HepG2 (cell line): ENCODE measurements at regions not wholly inside any gene's neighbourhood (a gene's known extent, or its start where the extent isn't known, plus 50 kb on each side); places are given as distances from the start of the nearest gene placed in this dataset.

Experiments used
- DMAP1 ChIP-seq: IDR thresholded peaks from 2 replicates; pipeline ENCODE4 v1.6.1; 2016
- GATAD1 ChIP-seq: IDR thresholded peaks from 2 replicates; pipeline ENCODE4 v1.6.1; 2016; ENCODE audit warnings: missing genetic modification reagents, missing compliant biosample characterization
- HOXA7 ChIP-seq: sonication (generic); formaldehyde crosslinking; IDR thresholded peaks from 2 replicates; pipeline ENCODE4 v1.8.1; 2022; ENCODE audit warnings: mild to moderate bottlenecking, missing genetic modification reagents, moderate library complexity
- KDM5B ChIP-seq: sonication (generic); formaldehyde crosslinking; IDR thresholded peaks from 2 replicates; pipeline ENCODE4 v1.4.0; 2020; ENCODE audit warnings: missing genetic modification reagents, mild to moderate bottlenecking, borderline replicate concordance
- MATR3 ChIP-seq: sonication (generic); formaldehyde crosslinking; IDR thresholded peaks from 2 replicates; pipeline ENCODE4 v1.4.0; 2020; ENCODE audit warnings: missing genetic modification reagents
- MIER3 ChIP-seq: IDR thresholded peaks from 2 replicates; pipeline ENCODE4 v1.6.1; 2016; ENCODE audit warnings: missing compliant biosample characterization, borderline replicate concordance
- MTA1 ChIP-seq: sonication (generic); formaldehyde crosslinking; IDR thresholded peaks from 2 replicates; pipeline ENCODE4 v1.4.0; 2020; ENCODE audit warnings: missing genetic modification reagents, mild to moderate bottlenecking, borderline replicate concordance
- NFE2 ChIP-seq: sonication (generic); formaldehyde crosslinking; IDR thresholded peaks from 2 replicates; pipeline ENCODE4 v1.4.0; 2020; ENCODE audit warnings: missing genetic modification reagents
- PAF1 ChIP-seq: IDR thresholded peaks from 2 replicates; pipeline ENCODE4 v1.6.1; 2016; ENCODE audit warnings: missing genetic modification reagents, missing compliant biosample characterization
- PAWR ChIP-seq: sonication (generic); formaldehyde crosslinking; IDR thresholded peaks from 2 replicates; pipeline ENCODE4 v1.4.0; 2020; ENCODE audit warnings: missing genetic modification reagents, mild to moderate bottlenecking, borderline replicate concordance
- RAD51 ChIP-seq: fragments of 450-650 bp; IDR thresholded peaks from 2 replicates; pipeline ENCODE4 v1.6.1; 2016; ENCODE audit warnings: borderline replicate concordance
- SMAD3 ChIP-seq: sonication (generic); formaldehyde crosslinking; IDR thresholded peaks from 2 replicates; pipeline ENCODE4 v1.4.0; 2020; ENCODE audit warnings: missing genetic modification reagents
- TSC22D2 ChIP-seq: sonication (generic); formaldehyde crosslinking; IDR thresholded peaks from 2 replicates; pipeline ENCODE4 v1.5.1; 2020; ENCODE audit warnings: missing genetic modification reagents, mild to moderate bottlenecking, borderline replicate concordance
- ZNF343 ChIP-seq: sonication (generic); formaldehyde crosslinking; IDR thresholded peaks from 2 replicates; pipeline ENCODE4 v1.4.0; 2020; ENCODE audit warnings: mild to moderate bottlenecking, missing genetic modification reagents
- ZNF510 ChIP-seq: sonication (generic); formaldehyde crosslinking; IDR thresholded peaks from 2 replicates; pipeline ENCODE4 v1.4.0; 2020; ENCODE audit warnings: low read depth, mild to moderate bottlenecking, missing genetic modification reagents
- ZNF7 ChIP-seq: IDR thresholded peaks from 2 replicates; pipeline ENCODE4 v1.6.1; 2016; ENCODE audit warnings: missing biosample characterization, missing genetic modification reagents
- ZNF83 ChIP-seq: sonication (generic); formaldehyde crosslinking; IDR thresholded peaks from 2 replicates; pipeline ENCODE4 v1.4.0; 2020; ENCODE audit warnings: missing genetic modification reagents, mild to moderate bottlenecking, borderline replicate concordance
- TF ChIP-seq, protein P1 (sequence below): sonication (generic); formaldehyde crosslinking; IDR thresholded peaks from 2 replicates; pipeline ENCODE4 v1.5.1; 2020; ENCODE audit warnings: mild to moderate bottlenecking, missing genetic modification reagents, moderate library complexity
- TF ChIP-seq, protein P2 (sequence below): sonication (generic); formaldehyde crosslinking; IDR thresholded peaks from 2 replicates; pipeline ENCODE4 v1.8.1; 2022; ENCODE audit warnings: mild to moderate bottlenecking, missing genetic modification reagents
- TF ChIP-seq, protein P3 (sequence below): sonication (generic); formaldehyde crosslinking; IDR thresholded peaks from 2 replicates; pipeline ENCODE4 v1.5.0; 2020; ENCODE audit warnings: missing genetic modification reagents
- TF ChIP-seq, protein P4 (sequence below): sonication (generic); formaldehyde crosslinking; IDR thresholded peaks from 2 replicates; pipeline ENCODE4 v1.4.0; 2020; ENCODE audit warnings: missing genetic modification reagents, borderline replicate concordance

DNA sequence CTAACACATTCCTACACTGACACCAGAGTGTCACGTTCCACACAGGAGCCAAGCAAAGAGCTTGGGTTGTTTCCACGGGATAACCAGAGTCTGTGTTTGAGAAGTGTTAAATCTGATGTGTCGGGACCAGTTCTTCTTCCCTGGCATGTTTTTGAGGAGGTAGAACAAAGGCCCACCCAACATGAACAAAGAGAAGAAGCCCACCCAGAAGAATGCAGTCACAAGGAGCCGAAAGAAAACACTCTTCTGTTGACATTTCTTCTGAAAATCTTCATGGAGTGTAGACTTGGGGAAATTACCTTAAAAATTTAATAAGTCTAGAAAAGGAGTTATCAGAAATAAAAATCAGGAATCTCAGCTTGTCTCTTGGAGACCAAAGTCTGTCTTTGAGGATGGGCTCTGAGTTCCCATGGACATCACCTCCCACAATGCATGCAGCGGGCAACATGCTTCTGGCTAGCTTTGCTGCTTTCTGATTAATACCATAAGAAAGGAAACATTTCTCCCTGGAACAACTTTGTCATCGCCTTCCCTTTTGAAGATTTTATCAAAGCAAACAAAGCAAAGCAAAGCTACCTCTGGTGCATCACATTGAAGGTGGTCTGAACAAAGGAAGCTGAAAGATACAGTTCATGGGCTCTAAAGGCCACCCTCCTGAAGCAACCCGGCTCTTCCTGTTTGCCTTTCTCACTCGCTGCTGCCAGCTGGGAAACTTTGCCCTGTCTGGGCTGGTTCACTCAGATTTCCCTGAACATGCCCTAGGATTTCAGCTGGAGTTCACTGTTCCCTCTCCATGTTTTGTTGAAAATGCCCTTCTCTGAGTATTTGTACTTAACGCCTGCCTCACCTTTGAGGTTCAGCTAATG lies 448.1 kb downstream of the KIF16B start (continued):
- TF ChIP-seq, protein P1, sequence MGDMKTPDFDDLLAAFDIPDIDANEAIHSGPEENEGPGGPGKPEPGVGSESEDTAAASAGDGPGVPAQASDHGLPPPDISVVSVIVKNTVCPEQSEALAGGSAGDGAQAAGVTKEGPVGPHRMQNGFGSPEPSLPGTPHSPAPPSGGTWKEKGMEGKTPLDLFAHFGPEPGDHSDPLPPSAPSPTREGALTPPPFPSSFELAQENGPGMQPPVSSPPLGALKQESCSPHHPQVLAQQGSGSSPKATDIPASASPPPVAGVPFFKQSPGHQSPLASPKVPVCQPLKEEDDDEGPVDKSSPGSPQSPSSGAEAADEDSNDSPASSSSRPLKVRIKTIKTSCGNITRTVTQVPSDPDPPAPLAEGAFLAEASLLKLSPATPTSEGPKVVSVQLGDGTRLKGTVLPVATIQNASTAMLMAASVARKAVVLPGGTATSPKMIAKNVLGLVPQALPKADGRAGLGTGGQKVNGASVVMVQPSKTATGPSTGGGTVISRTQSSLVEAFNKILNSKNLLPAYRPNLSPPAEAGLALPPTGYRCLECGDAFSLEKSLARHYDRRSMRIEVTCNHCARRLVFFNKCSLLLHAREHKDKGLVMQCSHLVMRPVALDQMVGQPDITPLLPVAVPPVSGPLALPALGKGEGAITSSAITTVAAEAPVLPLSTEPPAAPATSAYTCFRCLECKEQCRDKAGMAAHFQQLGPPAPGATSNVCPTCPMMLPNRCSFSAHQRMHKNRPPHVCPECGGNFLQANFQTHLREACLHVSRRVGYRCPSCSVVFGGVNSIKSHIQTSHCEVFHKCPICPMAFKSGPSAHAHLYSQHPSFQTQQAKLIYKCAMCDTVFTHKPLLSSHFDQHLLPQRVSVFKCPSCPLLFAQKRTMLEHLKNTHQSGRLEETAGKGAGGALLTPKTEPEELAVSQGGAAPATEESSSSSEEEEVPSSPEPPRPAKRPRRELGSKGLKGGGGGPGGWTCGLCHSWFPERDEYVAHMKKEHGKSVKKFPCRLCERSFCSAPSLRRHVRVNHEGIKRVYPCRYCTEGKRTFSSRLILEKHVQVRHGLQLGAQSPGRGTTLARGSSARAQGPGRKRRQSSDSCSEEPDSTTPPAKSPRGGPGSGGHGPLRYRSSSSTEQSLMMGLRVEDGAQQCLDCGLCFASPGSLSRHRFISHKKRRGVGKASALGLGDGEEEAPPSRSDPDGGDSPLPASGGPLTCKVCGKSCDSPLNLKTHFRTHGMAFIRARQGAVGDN (CRISPR knock-in tag): no peak; the same call in 1 of the 2 replicates
- TF ChIP-seq TSC22D2 (no peak), MATR3 (CRISPR knock-in tag) (no peak), KDM5B (no peak), GATAD1 (CRISPR knock-in tag) (no peak), PAWR (CRISPR knock-in tag) (no peak), ZNF7 (CRISPR knock-in tag) (no peak), MTA1 (no peak), SMAD3 (CRISPR knock-in tag) (no peak), HOXA7 (CRISPR knock-in tag) (no peak), PAF1 (CRISPR knock-in tag) (no peak), DMAP1 (no peak), NFE2 (CRISPR knock-in tag) (no peak), ZNF343 (CRISPR knock-in tag) (no peak), ZNF83 (CRISPR knock-in tag) (no peak), ZNF510 (no peak), RAD51 (no peak), MIER3 (CRISPR knock-in tag) (no peak)
- TF ChIP-seq, protein P2, sequence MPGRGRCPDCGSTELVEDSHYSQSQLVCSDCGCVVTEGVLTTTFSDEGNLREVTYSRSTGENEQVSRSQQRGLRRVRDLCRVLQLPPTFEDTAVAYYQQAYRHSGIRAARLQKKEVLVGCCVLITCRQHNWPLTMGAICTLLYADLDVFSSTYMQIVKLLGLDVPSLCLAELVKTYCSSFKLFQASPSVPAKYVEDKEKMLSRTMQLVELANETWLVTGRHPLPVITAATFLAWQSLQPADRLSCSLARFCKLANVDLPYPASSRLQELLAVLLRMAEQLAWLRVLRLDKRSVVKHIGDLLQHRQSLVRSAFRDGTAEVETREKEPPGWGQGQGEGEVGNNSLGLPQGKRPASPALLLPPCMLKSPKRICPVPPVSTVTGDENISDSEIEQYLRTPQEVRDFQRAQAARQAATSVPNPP (CRISPR knock-in tag): no peak
- TF ChIP-seq, protein P3, sequence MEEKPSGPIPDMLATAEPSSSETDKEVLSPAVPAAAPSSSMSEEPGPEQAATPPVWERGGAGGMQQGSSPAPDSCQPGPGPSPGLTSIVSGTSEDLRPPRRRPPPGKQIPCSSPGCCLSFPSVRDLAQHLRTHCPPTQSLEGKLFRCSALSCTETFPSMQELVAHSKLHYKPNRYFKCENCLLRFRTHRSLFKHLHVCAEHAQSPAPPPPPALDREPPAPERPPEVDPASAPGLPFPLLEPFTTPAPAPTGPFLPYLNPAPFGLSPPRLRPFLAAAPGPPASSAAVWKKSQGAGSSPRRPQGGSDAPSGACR: no peak
- TF ChIP-seq, protein P4, sequence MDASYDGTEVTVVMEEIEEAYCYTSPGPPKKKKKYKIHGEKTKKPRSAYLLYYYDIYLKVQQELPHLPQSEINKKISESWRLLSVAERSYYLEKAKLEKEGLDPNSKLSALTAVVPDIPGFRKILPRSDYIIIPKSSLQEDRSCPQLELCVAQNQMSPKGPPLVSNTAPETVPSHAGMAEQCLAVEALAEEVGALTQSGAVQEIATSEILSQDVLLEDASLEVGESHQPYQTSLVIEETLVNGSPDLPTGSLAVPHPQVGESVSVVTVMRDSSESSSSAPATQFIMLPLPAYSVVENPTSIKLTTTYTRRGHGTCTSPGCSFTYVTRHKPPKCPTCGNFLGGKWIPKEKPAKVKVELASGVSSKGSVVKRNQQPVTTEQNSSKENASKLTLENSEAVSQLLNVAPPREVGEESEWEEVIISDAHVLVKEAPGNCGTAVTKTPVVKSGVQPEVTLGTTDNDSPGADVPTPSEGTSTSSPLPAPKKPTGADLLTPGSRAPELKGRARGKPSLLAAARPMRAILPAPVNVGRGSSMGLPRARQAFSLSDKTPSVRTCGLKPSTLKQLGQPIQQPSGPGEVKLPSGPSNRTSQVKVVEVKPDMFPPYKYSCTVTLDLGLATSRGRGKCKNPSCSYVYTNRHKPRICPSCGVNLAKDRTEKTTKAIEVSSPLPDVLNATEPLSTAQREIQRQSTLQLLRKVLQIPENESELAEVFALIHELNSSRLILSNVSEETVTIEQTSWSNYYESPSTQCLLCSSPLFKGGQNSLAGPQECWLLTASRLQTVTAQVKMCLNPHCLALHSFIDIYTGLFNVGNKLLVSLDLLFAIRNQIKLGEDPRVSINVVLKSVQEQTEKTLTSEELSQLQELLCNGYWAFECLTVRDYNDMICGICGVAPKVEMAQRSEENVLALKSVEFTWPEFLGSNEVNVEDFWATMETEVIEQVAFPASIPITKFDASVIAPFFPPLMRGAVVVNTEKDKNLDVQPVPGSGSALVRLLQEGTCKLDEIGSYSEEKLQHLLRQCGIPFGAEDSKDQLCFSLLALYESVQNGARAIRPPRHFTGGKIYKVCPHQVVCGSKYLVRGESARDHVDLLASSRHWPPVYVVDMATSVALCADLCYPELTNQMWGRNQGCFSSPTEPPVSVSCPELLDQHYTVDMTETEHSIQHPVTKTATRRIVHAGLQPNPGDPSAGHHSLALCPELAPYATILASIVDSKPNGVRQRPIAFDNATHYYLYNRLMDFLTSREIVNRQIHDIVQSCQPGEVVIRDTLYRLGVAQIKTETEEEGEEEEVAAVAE (CRISPR knock-in tag): no peak
